EL (cell line): ENCODE measurements at regions not wholly inside any gene's neighbourhood (a gene's known extent, or its start where the extent isn't known, plus 50 kb on each side); places are given as distances from the start of the nearest gene placed in this dataset.
"Not testable (repeated sequence)": the region's sequence is repeated elsewhere in the genome, so short reads cannot be mapped to it uniquely, and the experiment has no call there.

ENCODE experiments used
- DNase-seq: peaks from one replicate; pipeline ENCODE4 v3.0.0-alpha.2; 2016

- no peak for DNase-seq
Measured at GRCh38 chr2:66170744-66171330, 264.1 kb upstream of the MEIS1 start.

GRCh38 chr2:66169076-66169475 lies 265.8 kb upstream of the MEIS1 start:
- no peak for DNase-seq

DNA sequence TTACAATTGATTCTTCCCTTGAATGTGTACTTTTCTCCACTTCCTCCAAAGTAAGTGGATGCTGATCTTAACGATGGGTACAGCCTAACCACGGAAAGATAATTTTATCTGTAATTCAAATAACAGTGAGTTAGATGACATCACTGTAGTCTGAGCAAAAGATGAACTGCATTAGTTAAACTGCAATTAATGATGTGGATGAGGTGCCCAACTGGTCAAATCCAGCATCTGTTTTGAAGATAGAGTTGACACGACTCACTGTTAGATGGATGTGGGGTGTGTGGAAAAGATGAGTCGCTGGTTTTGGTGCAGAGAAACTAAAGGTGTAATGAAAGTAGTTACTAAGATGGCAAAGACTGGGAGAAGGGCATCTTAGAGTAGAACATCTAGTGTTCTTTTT lies 270.5 kb upstream of the MEIS1 start:
- DNase-seq, result no peak

DNA sequence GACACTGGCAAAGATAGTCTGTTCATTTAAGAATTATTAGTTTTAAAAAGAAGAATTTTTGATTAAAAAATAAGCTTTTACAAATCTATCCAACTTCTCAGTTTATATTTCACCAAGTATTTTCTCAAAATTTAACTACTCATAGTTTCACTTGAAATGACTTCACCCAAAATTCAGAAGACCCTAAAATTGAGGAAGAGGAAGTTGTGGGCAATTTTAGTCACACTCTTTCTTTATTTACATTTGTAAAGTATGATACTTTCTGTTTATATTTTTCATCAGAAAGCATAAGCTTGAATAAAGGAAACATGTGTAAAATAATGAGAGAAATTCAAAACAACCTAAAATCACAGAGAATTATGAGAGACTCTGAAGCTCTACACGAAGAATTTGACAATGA lies 278.8 kb upstream of the MEIS1 start:
- DNase-seq, result no peak

DNA sequence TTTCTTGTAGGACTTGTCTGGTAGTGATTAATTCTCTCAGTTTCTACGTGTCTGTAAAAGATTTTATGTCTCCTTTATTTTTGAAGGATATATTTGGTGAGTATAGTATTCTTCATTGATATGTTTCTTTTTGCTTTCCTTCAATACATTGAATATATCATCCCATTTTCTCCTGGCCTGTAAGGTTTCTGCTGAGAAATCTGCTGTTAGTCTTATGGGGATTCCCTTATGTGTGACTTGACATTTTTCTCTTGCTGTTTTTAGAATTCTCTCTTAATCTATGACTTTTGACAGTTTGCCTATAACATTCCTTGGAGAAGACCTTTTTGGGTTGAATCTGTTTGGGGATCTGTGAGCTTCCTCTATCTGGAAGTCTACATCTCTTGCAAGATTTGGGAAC lies 281.0 kb upstream of the MEIS1 start:
- DNase-seq, result no peak

- no peak for DNase-seq
Measured at GRCh38 chr2:66145490-66145889, 289.4 kb upstream of the MEIS1 start.

DNA sequence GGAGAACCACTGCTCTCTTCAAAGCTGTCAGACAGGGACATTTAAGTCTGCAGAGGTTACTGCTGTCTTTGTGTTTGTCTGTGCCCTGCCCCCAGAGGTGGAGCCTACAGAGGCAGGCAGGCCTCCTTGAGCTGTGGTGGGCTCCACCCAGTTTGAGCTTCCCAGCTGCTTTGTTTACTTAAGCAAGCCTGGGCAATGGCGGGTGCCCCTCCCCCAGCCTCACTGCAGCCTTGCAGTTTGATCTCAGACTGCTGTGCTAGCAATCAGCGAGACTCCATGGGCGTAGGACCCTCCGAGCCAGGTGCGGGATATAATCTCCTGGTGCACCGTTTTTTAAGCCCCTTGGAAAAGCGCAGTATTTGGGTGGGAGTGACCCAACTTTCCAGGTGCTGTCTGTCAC lies 290.6 kb upstream of the MEIS1 start:
- not testable (repeated sequence) for DNase-seq

- no peak for DNase-seq
Measured at GRCh38 chr2:66137606-66138130, 297.3 kb upstream of the MEIS1 start.

DNA sequence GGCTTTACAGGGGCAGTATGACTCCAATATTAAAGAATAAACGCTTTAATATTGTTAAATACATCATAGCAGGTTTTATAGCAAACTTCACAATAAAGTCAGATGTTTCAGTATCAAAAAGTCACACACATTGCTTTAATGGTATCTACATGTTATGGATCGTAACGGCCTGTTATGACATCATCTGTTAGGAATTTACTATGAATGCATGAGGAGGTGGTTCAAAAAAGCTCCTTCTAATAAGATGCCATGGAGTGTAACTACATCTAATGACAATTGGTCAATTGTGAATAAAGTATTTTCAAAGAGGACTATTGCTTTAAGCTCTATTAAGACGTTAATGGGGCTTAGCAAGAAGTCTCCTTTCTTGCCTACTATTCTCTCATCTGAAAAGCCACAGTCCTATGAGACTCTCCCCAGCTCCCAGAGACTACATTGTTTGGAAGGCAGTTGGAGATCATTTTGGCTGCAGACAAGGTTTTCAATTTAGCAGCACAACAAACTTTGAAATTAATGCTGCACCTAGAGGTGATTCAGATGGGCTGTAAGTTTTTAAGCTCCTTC lies 300.7 kb upstream of the MEIS1 start:
- DNase-seq, result peak; percentile 16

GRCh38 chr2:66127656-66128055 lies 307.3 kb upstream of the MEIS1 start:
- no peak for DNase-seq

GRCh38 chr2:66127061-66127460 lies 307.9 kb upstream of the MEIS1 start:
- no peak for DNase-seq

DNA sequence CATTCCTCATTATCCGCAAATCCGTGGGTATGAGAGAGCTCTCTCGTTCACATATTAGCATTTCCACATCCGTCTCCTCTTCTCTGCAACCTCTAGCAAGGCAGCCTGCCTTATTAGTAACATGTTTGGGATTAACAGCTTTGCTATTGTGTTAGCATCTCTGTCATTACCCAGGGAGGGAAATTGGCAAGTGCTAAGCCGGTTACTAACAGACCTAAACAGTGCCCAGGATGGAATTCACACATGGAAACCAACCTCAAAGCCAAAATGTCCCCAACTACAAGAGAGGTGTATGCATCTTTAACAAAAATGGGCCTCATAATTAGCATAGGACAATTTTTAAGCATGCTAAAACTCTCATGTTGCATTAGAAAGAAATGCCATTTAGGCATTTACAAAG lies 309.0 kb upstream of the MEIS1 start:
- no peak for DNase-seq

DNA sequence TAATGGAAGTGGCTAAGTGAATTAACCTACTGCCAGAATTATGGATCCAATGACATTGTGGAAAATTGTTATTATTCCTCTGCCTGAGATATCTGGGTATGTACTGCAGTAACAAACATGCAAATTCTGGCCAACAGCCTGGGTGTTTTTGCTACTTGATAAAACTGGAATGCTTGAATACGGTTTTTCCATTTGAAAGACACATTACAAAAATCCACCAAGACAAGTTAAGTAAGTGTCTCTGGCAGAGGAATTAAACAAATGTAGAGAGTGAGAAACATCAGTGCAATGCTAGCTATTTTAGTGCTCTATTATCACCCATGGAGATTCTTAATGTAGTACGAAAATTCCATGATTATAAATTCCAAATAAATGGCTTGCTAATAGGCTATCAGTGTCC lies 312.4 kb upstream of the MEIS1 start:
- DNase-seq, result no peak

DNA sequence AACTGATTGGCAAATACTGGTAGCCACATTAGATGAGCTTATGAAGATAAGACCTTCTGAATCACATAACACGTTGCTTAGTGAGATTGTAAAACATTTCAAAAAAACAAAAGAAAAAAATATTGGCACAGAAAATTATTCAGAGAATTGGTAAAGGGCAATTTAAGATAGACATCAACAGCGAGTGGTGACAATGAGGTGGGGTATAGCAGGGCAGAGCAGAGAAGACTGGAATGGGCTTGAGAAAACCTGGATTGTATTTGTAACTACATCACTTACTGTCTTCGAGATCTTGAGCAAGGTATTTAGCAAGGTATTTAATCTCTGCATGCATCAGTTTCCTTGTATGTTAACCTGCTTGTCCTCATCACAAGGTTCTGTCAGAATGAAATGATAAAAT lies 313.0 kb upstream of the MEIS1 start:
- no peak for DNase-seq

GRCh38 chr2:66113988-66114625 lies 320.8 kb upstream of the MEIS1 start:
- DNase-seq, result no peak

- DNase-seq, result no peak
Measured at GRCh38 chr2:66111706-66112105, 323.2 kb upstream of the MEIS1 start.

DNA sequence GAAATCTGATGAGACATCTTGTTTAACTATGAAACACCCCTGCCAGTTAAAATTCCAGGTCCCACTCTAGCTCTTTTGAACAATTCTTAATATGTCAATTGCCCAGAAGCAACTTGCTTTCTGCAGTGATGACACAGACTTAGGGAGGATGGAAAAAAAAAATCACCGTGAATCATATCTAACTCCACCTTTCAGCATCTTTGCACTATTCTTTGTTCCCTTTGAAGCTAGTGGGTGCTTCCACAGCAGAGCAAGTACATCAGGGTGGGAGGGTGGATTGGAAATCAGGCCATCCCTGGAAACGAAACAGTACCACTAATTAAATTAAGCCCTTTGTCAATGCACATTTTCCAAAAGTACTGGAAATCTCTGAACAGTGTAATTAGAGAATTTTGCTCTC lies 324.3 kb upstream of the MEIS1 start:
- no peak for DNase-seq

- DNase-seq, result no peak
Measured at GRCh38 chr2:66110086-66110485, 324.8 kb upstream of the MEIS1 start.

DNA sequence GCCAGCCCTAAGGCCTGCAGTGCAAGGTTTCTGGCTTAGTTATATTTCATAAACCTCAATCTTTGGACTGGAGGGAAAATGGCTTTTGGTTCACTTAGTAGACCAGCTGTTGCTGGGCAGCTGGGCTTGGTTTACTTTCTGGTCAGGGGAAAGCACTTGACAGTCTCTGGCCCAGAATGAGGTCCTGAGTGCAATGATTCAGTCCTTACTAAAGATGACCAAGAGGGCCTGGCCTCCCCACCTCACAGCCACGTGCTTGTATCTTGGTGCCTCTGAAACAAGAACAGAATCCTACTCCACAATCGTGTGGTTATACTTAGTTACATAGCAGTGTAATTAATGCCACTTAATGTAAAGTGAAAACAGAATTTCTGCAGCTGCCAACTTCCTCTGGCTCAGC lies 325.5 kb upstream of the MEIS1 start:
- no peak for DNase-seq

- DNase-seq, result no peak
Measured at GRCh38 chr2:66105066-66105753, 329.7 kb upstream of the MEIS1 start.

- DNase-seq, result no peak
Measured at GRCh38 chr2:66103581-66103980, 331.3 kb upstream of the MEIS1 start.

GRCh38 chr2:66101206-66101605 lies 333.7 kb upstream of the MEIS1 start:
- DNase-seq, result no peak

DNA sequence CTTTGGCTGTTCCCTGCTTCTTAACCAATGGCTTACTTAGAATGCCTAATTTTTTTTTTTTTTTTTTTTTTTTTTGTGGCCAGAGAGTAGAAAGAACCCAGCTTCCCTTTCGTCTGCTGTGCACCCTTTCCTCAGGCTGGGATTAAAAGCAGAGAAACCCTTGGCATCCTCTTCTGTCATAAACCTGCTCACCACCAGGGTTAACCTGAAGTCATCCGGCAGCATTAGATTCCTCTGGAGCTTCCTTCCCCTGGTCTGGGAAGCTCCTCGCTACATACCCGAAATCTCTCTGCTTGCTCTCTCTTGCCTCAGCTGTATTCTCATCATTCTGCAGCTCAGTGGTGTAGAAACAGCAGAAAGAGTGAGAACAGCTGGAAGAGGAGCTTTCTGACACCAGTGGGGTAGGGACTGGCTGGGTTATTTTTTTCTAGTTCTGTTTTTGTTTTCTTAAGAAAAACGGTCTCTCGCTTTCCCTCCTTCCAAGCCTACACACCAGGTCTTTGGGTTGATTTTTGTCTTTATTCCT lies 339.0 kb upstream of the MEIS1 start:
- no peak for DNase-seq

GRCh38 chr2:66094689-66095088 lies 340.2 kb upstream of the MEIS1 start:
- not testable (repeated sequence) for DNase-seq
